ENCODE measurements at regions not wholly inside any gene's neighbourhood (a gene's known extent, or its start where the extent isn't known, plus 50 kb on each side); places are given as distances from the start of the nearest gene placed in this dataset. TPM values are rescaled to one million over a fixed set of nuclear protein-coding genes. Genes with fewer than 3 reads are reported as not detected.

- Mint-ChIP-seq H3K36me3 (ENCODE audit: unreplicated experiment) (no peaks in the 10 kb centered on the region), H3K27ac (ENCODE audit: unreplicated experiment) (no peak overlapping the region), H3K4me3 (ENCODE audit: unreplicated experiment) (no peak overlapping the region), H3K9me3 (ENCODE audit: unreplicated experiment) (peaks cover 2% of the 10 kb centered on the region), H3K27me3 (ENCODE audit: unreplicated experiment) (no peaks in the 10 kb centered on the region), H3K4me1 (ENCODE audit: low read depth, unreplicated experiment) (no peaks in the 10 kb centered on the region)
- TF ChIP-seq CTCF (IDR thresholded peaks at IDR 0.05; ENCODE audit: partially characterized antibody, unreplicated experiment) = no peak
- DNase-seq = no peak
Observed at GRCh38 chr4:170157670-170158069, 67.9 kb upstream of the AADAT start.

- no peak for TF ChIP-seq CTCF (IDR thresholded peaks at IDR 0.05; ENCODE audit: partially characterized antibody, unreplicated experiment)
- H3K4me3 Mint-ChIP-seq (ENCODE audit: unreplicated experiment) = no peak overlapping the region
Observed at GRCh38 chr4:170145120-170145519, 55.4 kb upstream of the AADAT start.

GRCh38 chr4:170139764-170140163, 50.0 kb upstream of the AADAT start:
- peaks cover 7% of the 10 kb centered on the region for H3K9me3 Mint-ChIP-seq (ENCODE audit: unreplicated experiment)
- no peak overlapping the region for H3K4me3 Mint-ChIP-seq (ENCODE audit: unreplicated experiment)
- no peak overlapping the region for H3K27ac Mint-ChIP-seq (ENCODE audit: unreplicated experiment)
- peaks cover 4% of the 10 kb centered on the region for H3K4me1 Mint-ChIP-seq (ENCODE audit: low read depth, unreplicated experiment)
- H3K27me3 Mint-ChIP-seq (ENCODE audit: unreplicated experiment) = peaks cover 1% of the 10 kb centered on the region
- peaks cover 4% of the 10 kb centered on the region for H3K36me3 Mint-ChIP-seq (ENCODE audit: unreplicated experiment)
- no peak for DNase-seq
- no peak for TF ChIP-seq CTCF (IDR thresholded peaks at IDR 0.05; ENCODE audit: partially characterized antibody, unreplicated experiment)

More at GRCh38 chr4:170145120-170145519, 55.4 kb upstream of the AADAT start:
- no peaks in the 10 kb centered on the region for H3K36me3 Mint-ChIP-seq (ENCODE audit: unreplicated experiment)
- DNase-seq = no peak
- H3K27ac Mint-ChIP-seq (ENCODE audit: unreplicated experiment) = no peak overlapping the region
- no peaks in the 10 kb centered on the region for H3K9me3 Mint-ChIP-seq (ENCODE audit: unreplicated experiment)
- peaks cover 4% of the 10 kb centered on the region for H3K4me1 Mint-ChIP-seq (ENCODE audit: low read depth, unreplicated experiment)
- H3K27me3 Mint-ChIP-seq (ENCODE audit: unreplicated experiment) = no peaks in the 10 kb centered on the region

Small RNA genes in the stretch of these regions (microRNA-seq; reads per million reads assigned to microRNA genes)
- not detected for gene MIR6082 (ENCODE audit: unreplicated experiment)
